Neuron (in vitro differentiated cells): ENCODE measurements at regions not wholly inside any gene's neighbourhood (a gene's known extent, or its start where the extent isn't known, plus 50 kb on each side); places are given as distances from the start of the nearest gene placed in this dataset.
A peak's percentile ranks its signal among the peaks of the same experiment; 100 is the strongest.
"Not testable (repeated sequence)": the region's sequence is repeated elsewhere in the genome, so short reads cannot be mapped to it uniquely, and the experiment has no call there.

Experiments
- H2AFZ ChIP-seq: one replicate; pipeline ENCODE4 v1.6.1; 2013; ENCODE audit warnings: low read depth, mild to moderate bottlenecking, inconsistent platforms, low read length, moderate library complexity
- H3K27me3 ChIP-seq: one replicate; pipeline ENCODE4 v1.6.1; 2013; ENCODE audit warnings: low read length; ENCODE audit not compliant: insufficient read depth
- H3K36me3 ChIP-seq: one replicate; pipeline ENCODE4 v1.6.1; 2013; ENCODE audit warnings: low read length; ENCODE audit not compliant: insufficient read depth
- H3K4me1 ChIP-seq: one replicate; pipeline ENCODE4 v1.6.1; 2013; ENCODE audit warnings: low read length; ENCODE audit not compliant: insufficient read depth
- H3K4me3 ChIP-seq: 2 replicates; pipeline ENCODE4 v1.5.1; 2013; ENCODE audit warnings: mild to moderate bottlenecking, low read length, moderate library complexity
- H3K9me3 ChIP-seq: one replicate; pipeline ENCODE4 v1.6.1; 2013; ENCODE audit warnings: low read length

DNA sequence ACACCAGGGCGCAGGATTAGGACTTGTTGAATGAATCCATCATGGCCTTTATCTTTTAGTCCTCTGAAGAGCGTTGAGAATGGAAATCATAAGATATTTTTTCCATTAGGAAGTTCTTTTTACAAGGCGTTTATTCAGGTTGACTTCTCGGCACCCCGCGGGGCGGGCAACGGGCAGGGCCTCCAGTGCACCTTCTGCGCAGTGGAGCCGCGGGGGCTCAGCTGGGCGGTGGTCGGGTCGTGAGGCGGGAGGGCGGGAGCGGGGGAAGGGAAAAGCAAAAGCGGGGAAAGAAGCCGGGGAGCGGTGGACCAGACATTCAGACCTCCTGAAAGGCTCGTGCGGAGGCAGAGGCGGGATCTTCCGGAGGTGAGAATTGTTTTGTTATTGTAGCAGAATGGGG is 258.3 kb upstream of the NOTCH2NLA start:
- not testable (repeated sequence) for H2AFZ ChIP-seq, H3K4me1 ChIP-seq, H3K36me3 ChIP-seq, H3K4me3 ChIP-seq, H3K9me3 ChIP-seq, H3K27me3 ChIP-seq

DNA sequence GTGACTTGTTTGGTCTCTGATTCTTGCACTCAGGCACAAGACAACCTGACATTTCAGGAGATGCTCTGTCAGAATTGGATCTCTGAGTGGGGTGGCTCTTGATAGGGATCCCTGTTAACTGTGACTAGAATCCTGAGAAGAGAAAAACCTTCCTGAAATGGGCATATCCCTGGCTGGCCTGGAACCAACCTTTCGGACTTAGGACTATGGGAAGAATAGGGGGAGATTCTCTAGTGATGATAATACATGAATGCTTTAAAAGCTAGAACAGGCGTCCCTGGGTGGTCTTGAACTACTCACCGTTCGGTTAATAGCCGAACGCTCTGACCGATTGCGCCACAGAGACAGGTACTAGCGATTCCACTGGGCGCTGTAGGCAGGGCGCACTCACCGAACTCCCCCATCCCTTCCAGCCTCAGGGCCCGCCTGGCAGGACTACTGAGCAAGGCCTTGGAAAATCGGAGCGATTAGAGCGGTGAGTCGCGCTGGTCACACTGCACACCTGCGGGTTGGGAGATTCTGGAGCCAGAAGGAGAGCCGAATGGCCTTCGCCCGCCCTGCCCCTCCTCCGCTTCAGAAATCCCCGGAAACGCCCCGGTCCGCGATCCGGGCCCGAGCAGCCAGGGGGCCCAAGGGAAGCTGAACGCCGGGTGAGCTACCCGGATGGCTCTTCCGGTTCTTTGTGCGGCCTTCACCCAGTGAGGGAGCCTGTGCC is 257.6 kb upstream of the NOTCH2NLA start:
- H2AFZ ChIP-seq, H3K27me3 ChIP-seq, H3K9me3 ChIP-seq, H3K4me3 ChIP-seq, H3K36me3 ChIP-seq, H3K4me1 ChIP-seq: not testable (repeated sequence)

- not testable (repeated sequence) for H3K27me3 ChIP-seq, H3K9me3 ChIP-seq, H2AFZ ChIP-seq
Observed at GRCh38 chr1:146484195-146484594, 255.4 kb upstream of the NOTCH2NLA start.

GRCh38 chr1:146479188-146479587 is 250.4 kb upstream of the NOTCH2NLA start:
- H3K27me3 ChIP-seq, H3K4me1 ChIP-seq, H2AFZ ChIP-seq, H3K4me3 ChIP-seq, H3K36me3 ChIP-seq, H3K9me3 ChIP-seq: not testable (repeated sequence)

More at GRCh38 chr1:146484195-146484594, 255.4 kb upstream of the NOTCH2NLA start:
- H3K4me1 ChIP-seq, H3K4me3 ChIP-seq, H3K36me3 ChIP-seq: not testable (repeated sequence)

- H3K4me3 ChIP-seq, H3K27me3 ChIP-seq, H3K4me1 ChIP-seq, H3K9me3 ChIP-seq, H3K36me3 ChIP-seq, H2AFZ ChIP-seq: not testable (repeated sequence)
Observed at GRCh38 chr1:146478125-146478720, 249.4 kb upstream of the NOTCH2NLA start.

DNA sequence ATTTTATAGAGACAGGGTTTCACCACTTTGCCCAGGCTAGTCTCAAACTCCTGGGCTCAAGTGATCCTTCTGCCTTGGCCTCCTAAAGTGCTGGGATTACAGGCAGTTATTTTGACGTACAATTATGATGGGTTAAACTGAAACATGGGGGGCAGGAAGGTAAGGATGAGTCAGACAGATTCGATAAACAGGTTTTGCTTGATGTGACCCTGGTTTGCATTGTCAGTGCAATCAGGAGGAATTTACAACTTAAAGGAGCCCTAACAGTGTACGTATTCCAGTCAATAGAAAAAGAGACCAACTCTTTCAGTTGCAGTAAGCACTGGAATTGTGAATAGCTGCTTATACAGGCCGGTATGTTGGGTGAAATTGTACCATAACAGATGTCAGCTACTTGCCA is 246.3 kb upstream of the NOTCH2NLA start:
- not testable (repeated sequence) for H3K4me1 ChIP-seq

DNA sequence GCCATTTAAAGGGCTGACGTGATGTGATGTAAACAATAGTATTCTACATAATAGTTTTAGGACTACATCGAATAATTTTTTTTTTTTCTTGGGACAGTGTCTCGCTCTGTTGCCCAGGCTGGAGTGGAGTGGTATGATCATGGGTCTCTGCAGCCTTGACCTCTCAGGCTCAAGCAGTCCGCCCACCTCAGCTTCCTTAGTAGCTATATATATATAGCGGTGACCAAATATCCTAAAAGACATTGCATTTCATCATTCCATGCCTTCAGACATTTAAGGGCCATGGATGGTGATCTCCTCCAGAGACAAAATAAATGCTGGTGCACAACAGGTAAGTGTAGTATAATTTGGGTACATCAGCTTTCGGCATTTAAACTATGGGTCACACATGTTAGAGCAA is 245.4 kb upstream of the NOTCH2NLA start:
- not testable (repeated sequence) for H2AFZ ChIP-seq

More for the DNA sequence above, 246.3 kb upstream of the NOTCH2NLA start:
- H2AFZ ChIP-seq, H3K27me3 ChIP-seq, H3K4me3 ChIP-seq, H3K9me3 ChIP-seq, H3K36me3 ChIP-seq: not testable (repeated sequence)

GRCh38 chr1:146472192-146472861 is 243.5 kb upstream of the NOTCH2NLA start:
- not testable (repeated sequence) for H3K4me1 ChIP-seq, H3K27me3 ChIP-seq, H3K36me3 ChIP-seq, H3K9me3 ChIP-seq
- H2AFZ ChIP-seq, result peak overlapping the region; percentile 44
- peak overlapping the region; percentile 42 for H3K4me3 ChIP-seq

More for the DNA sequence above, 245.4 kb upstream of the NOTCH2NLA start:
- H3K27me3 ChIP-seq, H3K4me3 ChIP-seq, H3K9me3 ChIP-seq, H3K36me3 ChIP-seq, H3K4me1 ChIP-seq: not testable (repeated sequence)

- not testable (repeated sequence) for H3K4me1 ChIP-seq, H3K9me3 ChIP-seq, H3K36me3 ChIP-seq, H3K4me3 ChIP-seq, H2AFZ ChIP-seq, H3K27me3 ChIP-seq
Observed at GRCh38 chr1:146459939-146460338, 231.1 kb upstream of the NOTCH2NLA start.

GRCh38 chr1:146459308-146459707 is 230.5 kb upstream of the NOTCH2NLA start:
- H3K4me3 ChIP-seq, H3K36me3 ChIP-seq, H3K9me3 ChIP-seq, H2AFZ ChIP-seq, H3K4me1 ChIP-seq, H3K27me3 ChIP-seq: not testable (repeated sequence)

- H2AFZ ChIP-seq, H3K36me3 ChIP-seq, H3K4me1 ChIP-seq, H3K4me3 ChIP-seq, H3K27me3 ChIP-seq, H3K9me3 ChIP-seq: not testable (repeated sequence)
Observed at GRCh38 chr1:146448877-146449246, 220.0 kb upstream of the NOTCH2NLA start.

DNA sequence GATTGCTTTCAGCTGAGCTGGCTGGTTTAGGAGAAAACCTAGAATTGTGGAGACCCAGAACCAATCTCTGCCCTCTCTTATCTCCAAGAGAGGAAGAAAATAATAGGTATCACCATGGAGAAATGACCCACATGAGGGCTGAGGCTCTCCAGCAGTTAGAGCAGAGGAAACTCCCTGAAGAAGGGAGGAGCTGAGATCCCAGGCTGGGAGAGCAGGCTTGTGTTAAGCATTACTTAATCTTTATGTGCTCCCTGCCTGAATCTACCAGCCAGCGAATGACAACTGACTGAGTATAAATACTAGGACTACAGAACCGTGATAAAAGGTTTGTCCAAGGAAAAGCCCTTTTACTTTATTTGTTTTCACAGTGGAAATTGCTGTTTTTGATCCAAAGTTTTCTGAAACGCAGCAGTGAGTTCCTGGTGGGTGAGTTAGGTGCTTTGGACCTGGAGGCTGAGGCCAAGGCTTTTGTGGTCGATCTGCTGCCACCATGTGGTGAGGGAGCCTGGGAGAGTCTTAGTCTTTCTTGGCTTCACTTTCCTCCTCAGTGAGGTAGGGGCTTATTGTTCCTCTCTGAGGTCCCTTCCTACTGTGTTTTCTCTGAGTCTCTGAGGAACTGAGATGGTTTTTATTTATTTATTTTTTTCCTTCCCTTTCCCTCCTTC is 219.5 kb upstream of the NOTCH2NLA start:
- not testable (repeated sequence) for H3K4me3 ChIP-seq, H3K4me1 ChIP-seq, H3K9me3 ChIP-seq, H3K36me3 ChIP-seq, H3K27me3 ChIP-seq, H2AFZ ChIP-seq

DNA sequence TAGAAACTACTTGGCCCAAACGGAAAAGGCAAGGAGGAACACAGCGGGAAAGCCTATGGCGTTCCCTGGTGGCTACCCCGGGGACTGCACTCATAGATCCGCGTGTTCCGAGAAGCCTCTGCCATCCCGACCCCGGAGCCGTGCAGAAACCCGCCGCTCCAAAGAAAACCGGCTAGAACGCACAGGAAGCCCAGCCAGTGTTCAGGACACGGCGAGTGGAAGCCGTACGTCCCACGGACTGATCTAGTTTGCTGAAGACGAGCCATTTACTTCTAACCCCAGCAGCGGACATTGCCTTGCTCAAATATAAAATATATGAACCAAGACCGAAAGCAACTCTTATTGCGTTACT is 215.0 kb upstream of the NOTCH2NLA start:
- not testable (repeated sequence) for H3K4me3 ChIP-seq, H3K36me3 ChIP-seq, H3K27me3 ChIP-seq, H3K9me3 ChIP-seq, H2AFZ ChIP-seq, H3K4me1 ChIP-seq
